GM12878 (cell line): ENCODE measurements at regions not wholly inside any gene's neighbourhood (a gene's known extent, or its start where the extent isn't known, plus 50 kb on each side); places are given as distances from the start of the nearest gene placed in this dataset.
A peak's percentile ranks its signal among the peaks of the same experiment; 100 is the strongest.

Experiments
- ASH2L ChIP-seq: fragments of 300-600, 200-600 bp; sonication (generic); IDR thresholded peaks from 2 replicates; pipeline ENCODE4 v1.6.1; 2017; ENCODE audit warnings: low read depth, mild to moderate bottlenecking, borderline replicate concordance
- BACH1 ChIP-seq: fragments of 450-650 bp; IDR thresholded peaks from 2 replicates; pipeline ENCODE4 v1.6.1; 2017; ENCODE audit warnings: mild to moderate bottlenecking, borderline replicate concordance
- BCL3 ChIP-seq: IDR thresholded peaks from 2 replicates; pipeline ENCODE4 v1.6.1; 2011; ENCODE audit warnings: borderline replicate concordance, low read depth, mild to moderate bottlenecking, moderate library complexity, low read length; ENCODE audit not compliant: insufficient read depth, poor library complexity, severe bottlenecking
- CBX5 ChIP-seq: sonication (generic); IDR thresholded peaks from 2 replicates; pipeline ENCODE4 v1.6.1; 2016; ENCODE audit warnings: low read depth, moderate library complexity, mild to moderate bottlenecking, inconsistent platforms
- CREM ChIP-seq: IDR thresholded peaks from 2 replicates; pipeline ENCODE4 v1.6.1; 2014; ENCODE audit warnings: antibody characterized with exemption, low read depth
- GATAD2B ChIP-seq: fragments of 450-650 bp; conservative IDR thresholded peaks from 2 replicates; pipeline ENCODE4 v1.6.1; 2017; ENCODE audit warnings: low read depth, mild to moderate bottlenecking, moderate library complexity
- HDAC6 ChIP-seq: fragments of 200-600 bp; sonication (generic); IDR thresholded peaks from one replicate; pipeline ENCODE4 v1.8.0; 2017; ENCODE audit warnings: antibody characterized with exemption; ENCODE audit not compliant: unreplicated experiment
- IRF4 ChIP-seq: IDR thresholded peaks from 2 replicates; pipeline ENCODE4 v1.6.1; 2011; ENCODE audit warnings: low read depth, low read length
- JUNB ChIP-seq: IDR thresholded peaks from 2 replicates; pipeline ENCODE4 v1.6.1; 2016; ENCODE audit warnings: antibody characterized with exemption, mild to moderate bottlenecking
- KLF5 ChIP-seq: fragments of 450-650 bp; IDR thresholded peaks from 2 replicates; pipeline ENCODE4 v1.6.1; 2014; ENCODE audit warnings: mild to moderate bottlenecking; ENCODE audit not compliant: partially characterized antibody
- MEF2A ChIP-seq: IDR thresholded peaks from 2 replicates; pipeline ENCODE4 v1.6.1; 2011; ENCODE audit warnings: low read depth, mild to moderate bottlenecking, low read length, moderate library complexity; ENCODE audit not compliant: insufficient read depth
- NBN ChIP-seq: fragments of 450-650 bp; IDR thresholded peaks from 2 replicates; pipeline ENCODE4 v1.6.1; 2016
- NR2C1 ChIP-seq: fragments of 450-650 bp; IDR thresholded peaks from 2 replicates; pipeline ENCODE4 v1.6.1; 2017; ENCODE audit warnings: antibody characterized with exemption, mild to moderate bottlenecking, moderate library complexity
- POLR2AphosphoS2 ChIP-seq: IDR thresholded peaks from 2 replicates; pipeline ENCODE4 v1.6.1; 2011; ENCODE audit warnings: low read depth, mild to moderate bottlenecking, low read length, improper control_type of control experiment, moderate library complexity
- RAD51 ChIP-seq: fragments of 450-650 bp; IDR thresholded peaks from 2 replicates; pipeline ENCODE4 v1.6.1; 2016; ENCODE audit warnings: moderate library complexity, mild to moderate bottlenecking, inconsistent platforms
- RELA ChIP-seq: fragments of 450-650 bp; IDR thresholded peaks from 2 replicates; pipeline ENCODE4 v1.8.0; 2014; ENCODE audit warnings: borderline replicate concordance; ENCODE audit not compliant: partially characterized antibody
- SIN3A ChIP-seq: IDR thresholded peaks from 2 replicates; pipeline ENCODE4 v1.6.1; 2012; ENCODE audit warnings: low read depth, low read length, improper control_type of control experiment
- SIX5 ChIP-seq: IDR thresholded peaks from 2 replicates; pipeline ENCODE4 v1.6.1; 2011; ENCODE audit warnings: mild to moderate bottlenecking, low read depth, low read length, moderate library complexity; ENCODE audit not compliant: severe bottlenecking
- SMAD1 ChIP-seq: fragments of 450-650 bp; IDR thresholded peaks from 2 replicates; pipeline ENCODE4 v1.6.1; 2018; ENCODE audit warnings: mild to moderate bottlenecking, low read depth; ENCODE audit not compliant: partially characterized antibody
- SREBF2 ChIP-seq: IDR thresholded peaks from 2 replicates; pipeline ENCODE4 v1.6.1; 2012; ENCODE audit warnings: mild to moderate bottlenecking, low read length
- SRF ChIP-seq, 2 experiments: IDR thresholded peaks; 2 replicates each; pipeline ENCODE4 v1.6.1; 2011; ENCODE audit warnings: low read depth in 2 of 2, low read length in 2 of 2, mild to moderate bottlenecking in 1 of 2, moderate library complexity in 1 of 2
- TBL1XR1 ChIP-seq: IDR thresholded peaks from 2 replicates; pipeline ENCODE4 v1.6.1; 2012; ENCODE audit warnings: low read depth, low read length, improper control_type of control experiment
- ZNF217 ChIP-seq: fragments of 450-650 bp; IDR thresholded peaks from 2 replicates; pipeline ENCODE4 v1.6.1; 2017; ENCODE audit warnings: antibody characterized with exemption, mild to moderate bottlenecking
- ZNF274 ChIP-seq: IDR thresholded peaks from one replicate; pipeline ENCODE4 v1.8.0; 2011; ENCODE audit not compliant: insufficient read length, insufficient read depth
- ZNF622 ChIP-seq: fragments of 450-650 bp; IDR thresholded peaks from 2 replicates; pipeline ENCODE4 v1.6.1; 2017; ENCODE audit warnings: mild to moderate bottlenecking, inconsistent platforms
- TF ChIP-seq, protein P1 (sequence below): IDR thresholded peaks from 2 replicates; pipeline ENCODE4 v1.6.1; 2012; ENCODE audit warnings: low read depth, low read length, improper control_type of control experiment
- TF ChIP-seq, protein P2 (sequence below): fragments of 450-650 bp; IDR thresholded peaks from 2 replicates; pipeline ENCODE4 v1.6.1; 2017; ENCODE audit warnings: antibody characterized with exemption, mild to moderate bottlenecking, moderate library complexity

DNA sequence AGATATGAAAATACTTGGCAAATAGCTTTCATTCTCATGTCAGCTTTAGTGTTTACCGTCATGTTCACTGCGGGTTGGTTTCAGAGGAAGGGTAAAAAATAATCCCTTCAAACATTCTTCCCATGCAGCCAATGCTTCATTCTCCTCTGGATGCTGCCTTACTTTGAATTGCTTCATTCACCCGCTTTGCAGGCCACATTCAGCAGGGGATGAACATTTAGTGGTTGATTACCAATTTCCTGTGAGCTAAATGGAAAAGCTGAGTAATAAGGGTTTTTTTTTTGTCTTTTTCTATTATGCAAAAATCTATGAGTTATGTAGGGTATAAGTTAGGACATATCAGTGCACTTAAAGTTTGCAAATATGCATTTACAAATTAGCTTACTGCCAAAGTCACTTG lies 96.3 kb upstream of the MEF2C start (continued):
- TF ChIP-seq RAD51 (no peak), TBL1XR1 (no peak), HDAC6 (no peak), SREBF2 (no peak), ZNF622 (no peak), CREM (peak; percentile 55; the same call in 1 of the 2 replicates), ASH2L (no peak), SIN3A (no peak), SRF (IDR thresholded peaks at IDR 0.05; ENCODE audit: low read depth in 2 of 2, low read length in 2 of 2) (no peak), BCL3 (no peak), ZNF217 (no peak), MEF2A (no peak), POLR2AphosphoS2 (no peak), RELA (no peak), ZNF274 (no peak), JUNB (peak; percentile 55), BACH1 (no peak), SMAD1 (no peak), GATAD2B (no peak), NBN (no peak), IRF4 (no peak), KLF5 (no peak), NR2C1 (no peak), CBX5 (no peak), SIX5 (no peak)
- TF ChIP-seq, protein P1, sequence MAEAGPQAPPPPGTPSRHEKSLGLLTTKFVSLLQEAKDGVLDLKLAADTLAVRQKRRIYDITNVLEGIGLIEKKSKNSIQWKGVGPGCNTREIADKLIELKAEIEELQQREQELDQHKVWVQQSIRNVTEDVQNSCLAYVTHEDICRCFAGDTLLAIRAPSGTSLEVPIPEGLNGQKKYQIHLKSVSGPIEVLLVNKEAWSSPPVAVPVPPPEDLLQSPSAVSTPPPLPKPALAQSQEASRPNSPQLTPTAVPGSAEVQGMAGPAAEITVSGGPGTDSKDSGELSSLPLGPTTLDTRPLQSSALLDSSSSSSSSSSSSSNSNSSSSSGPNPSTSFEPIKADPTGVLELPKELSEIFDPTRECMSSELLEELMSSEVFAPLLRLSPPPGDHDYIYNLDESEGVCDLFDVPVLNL = no peak
- TF ChIP-seq, protein P2, sequence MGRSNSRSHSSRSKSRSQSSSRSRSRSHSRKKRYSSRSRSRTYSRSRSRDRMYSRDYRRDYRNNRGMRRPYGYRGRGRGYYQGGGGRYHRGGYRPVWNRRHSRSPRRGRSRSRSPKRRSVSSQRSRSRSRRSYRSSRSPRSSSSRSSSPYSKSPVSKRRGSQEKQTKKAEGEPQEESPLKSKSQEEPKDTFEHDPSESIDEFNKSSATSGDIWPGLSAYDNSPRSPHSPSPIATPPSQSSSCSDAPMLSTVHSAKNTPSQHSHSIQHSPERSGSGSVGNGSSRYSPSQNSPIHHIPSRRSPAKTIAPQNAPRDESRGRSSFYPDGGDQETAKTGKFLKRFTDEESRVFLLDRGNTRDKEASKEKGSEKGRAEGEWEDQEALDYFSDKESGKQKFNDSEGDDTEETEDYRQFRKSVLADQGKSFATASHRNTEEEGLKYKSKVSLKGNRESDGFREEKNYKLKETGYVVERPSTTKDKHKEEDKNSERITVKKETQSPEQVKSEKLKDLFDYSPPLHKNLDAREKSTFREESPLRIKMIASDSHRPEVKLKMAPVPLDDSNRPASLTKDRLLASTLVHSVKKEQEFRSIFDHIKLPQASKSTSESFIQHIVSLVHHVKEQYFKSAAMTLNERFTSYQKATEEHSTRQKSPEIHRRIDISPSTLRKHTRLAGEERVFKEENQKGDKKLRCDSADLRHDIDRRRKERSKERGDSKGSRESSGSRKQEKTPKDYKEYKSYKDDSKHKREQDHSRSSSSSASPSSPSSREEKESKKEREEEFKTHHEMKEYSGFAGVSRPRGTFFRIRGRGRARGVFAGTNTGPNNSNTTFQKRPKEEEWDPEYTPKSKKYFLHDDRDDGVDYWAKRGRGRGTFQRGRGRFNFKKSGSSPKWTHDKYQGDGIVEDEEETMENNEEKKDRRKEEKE = no peak
